Suprapubic skin (tissue), 3 donors: ENCODE measurements at regions not wholly inside any gene's neighbourhood (a gene's known extent, or its start where the extent isn't known, plus 50 kb on each side); places are given as distances from the start of the nearest gene placed in this dataset.

Source experiments
- EP300 ChIP-seq: sonication (generic); formaldehyde crosslinking; IDR thresholded peaks from one replicate; pipeline ENCODE4 v1.6.1; 2017; ENCODE audit warnings: antibody characterized with exemption
- TF ChIP-seq, protein P1 (sequence below), 2 donors: fragments of 200-600 bp in 1 of 2; fragments of 450-650 bp in 1 of 2; sonication (generic) in 1 of 2; IDR thresholded peaks; one replicate each; pipeline ENCODE4 v1.5.1; 2016 to 2019; ENCODE audit warnings: antibody characterized with exemption in 2 of 2, mild to moderate bottlenecking in 1 of 2, moderate library complexity in 1 of 2

- TF ChIP-seq, protein P1, sequence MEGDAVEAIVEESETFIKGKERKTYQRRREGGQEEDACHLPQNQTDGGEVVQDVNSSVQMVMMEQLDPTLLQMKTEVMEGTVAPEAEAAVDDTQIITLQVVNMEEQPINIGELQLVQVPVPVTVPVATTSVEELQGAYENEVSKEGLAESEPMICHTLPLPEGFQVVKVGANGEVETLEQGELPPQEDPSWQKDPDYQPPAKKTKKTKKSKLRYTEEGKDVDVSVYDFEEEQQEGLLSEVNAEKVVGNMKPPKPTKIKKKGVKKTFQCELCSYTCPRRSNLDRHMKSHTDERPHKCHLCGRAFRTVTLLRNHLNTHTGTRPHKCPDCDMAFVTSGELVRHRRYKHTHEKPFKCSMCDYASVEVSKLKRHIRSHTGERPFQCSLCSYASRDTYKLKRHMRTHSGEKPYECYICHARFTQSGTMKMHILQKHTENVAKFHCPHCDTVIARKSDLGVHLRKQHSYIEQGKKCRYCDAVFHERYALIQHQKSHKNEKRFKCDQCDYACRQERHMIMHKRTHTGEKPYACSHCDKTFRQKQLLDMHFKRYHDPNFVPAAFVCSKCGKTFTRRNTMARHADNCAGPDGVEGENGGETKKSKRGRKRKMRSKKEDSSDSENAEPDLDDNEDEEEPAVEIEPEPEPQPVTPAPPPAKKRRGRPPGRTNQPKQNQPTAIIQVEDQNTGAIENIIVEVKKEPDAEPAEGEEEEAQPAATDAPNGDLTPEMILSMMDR (IDR thresholded peaks at IDR 0.05), result no peak
- TF ChIP-seq EP300, result no peak
Observed at GRCh38 chr7:116365797-116366196, 133.7 kb upstream of the CAV2 start.
